CD4-positive, alpha-beta memory T cell (primary cell): ENCODE measurements at regions not wholly inside any gene's neighbourhood (a gene's known extent, or its start where the extent isn't known, plus 50 kb on each side); places are given as distances from the start of the nearest gene placed in this dataset.
"Not testable (repeated sequence)": the region's sequence is repeated elsewhere in the genome, so short reads cannot be mapped to it uniquely, and the experiment has no call there.

Experiments used
- CTCF ChIA-PET: fragments of 350-600 bp; sonication (Branson Sonifier 250); formaldehyde crosslinking; loops from one replicate; lab custom pipeline; 2021; ENCODE audit warnings: inconsistent platforms; ENCODE audit not compliant: partially characterized antibody; lab: Charles Lee
- POLR2A ChIA-PET: fragments of 350-600 bp; sonication (Branson Sonifier 250); formaldehyde crosslinking; loops from one replicate; lab custom pipeline; 2021; ENCODE audit not compliant: partially characterized antibody; lab: Charles Lee
- DNase-seq, 5 donors: peaks; one replicate each; pipeline versions ENCODE4 v3.0.0 to v3.0.0-alpha.2; 2020 to 2022; ENCODE audit warnings: mixed read lengths in 1 of 5
- H3K27ac ChIP-seq: one replicate; pipeline ENCODE4 v1.7.0; 2013; ENCODE audit warnings: low read depth, low read length
- H3K27me3 ChIP-seq: 2 replicates; pipeline ENCODE4 v1.7.0; 2013; ENCODE audit warnings: mild to moderate bottlenecking, low read length, moderate library complexity; ENCODE audit not compliant: insufficient read depth
- H3K36me3 ChIP-seq: 2 replicates; pipeline ENCODE4 v1.7.0; 2013; ENCODE audit warnings: mild to moderate bottlenecking, low read length, moderate library complexity; ENCODE audit not compliant: insufficient read depth
- H3K4me1 ChIP-seq: 2 replicates; pipeline ENCODE4 v1.7.0; 2013; ENCODE audit warnings: mild to moderate bottlenecking, low read length, moderate library complexity; ENCODE audit not compliant: insufficient read depth
- H3K4me3 ChIP-seq, 2 donors: one replicate each; pipeline ENCODE4 v1.7.0; 2013; ENCODE audit warnings: low read length in 2 of 2, mild to moderate bottlenecking in 1 of 2
- H3K9me3 ChIP-seq, 2 donors: one replicate each; pipeline ENCODE4 v1.7.0; 2013; ENCODE audit warnings: low read length in 2 of 2, control low read depth in 1 of 2; ENCODE audit not compliant: control insufficient read depth in 1 of 2
- H3K27ac Mint-ChIP-seq, 7 donors: one replicate each; pipeline ENCODE4 v1.8.0; 2020 to 2021; ENCODE audit warnings: mixed read lengths in 7 of 7, mild to moderate bottlenecking in 6 of 7, inconsistent platforms in 3 of 7, moderate library complexity in 3 of 7
- H3K27me3 Mint-ChIP-seq, 2 donors: one replicate each; pipeline ENCODE4 v1.8.0; 2020 to 2021; ENCODE audit warnings: mixed read lengths in 2 of 2
- H3K36me3 Mint-ChIP-seq, 2 donors: one replicate each; pipeline ENCODE4 v1.8.0; 2020 to 2021; ENCODE audit warnings: mixed read lengths in 2 of 2, inconsistent platforms in 1 of 2, mild to moderate bottlenecking in 1 of 2
- H3K4me1 Mint-ChIP-seq, 4 donors: one replicate each; pipeline ENCODE4 v1.8.0; 2020 to 2021; ENCODE audit warnings: mixed read lengths in 4 of 4, mild to moderate bottlenecking in 1 of 4
- H3K4me3 Mint-ChIP-seq, 8 donors: one replicate each; pipeline ENCODE4 v1.8.0; 2020 to 2021; ENCODE audit warnings: mixed read lengths in 8 of 8, mild to moderate bottlenecking in 7 of 8, moderate library complexity in 6 of 8, inconsistent platforms in 3 of 8
- H3K9me3 Mint-ChIP-seq, 8 donors: one replicate each; pipeline ENCODE4 v1.8.0; 2020 to 2021; ENCODE audit warnings: mixed read lengths in 8 of 8, mild to moderate bottlenecking in 5 of 8, inconsistent platforms in 3 of 8, moderate library complexity in 1 of 8
- intact Hi-C: fragments of 100-400 bp; cut with micrococcal nuclease; formaldehyde crosslinking; loops from one replicate; pipeline ENCODE4 v1.15.1; 2023

DNA sequence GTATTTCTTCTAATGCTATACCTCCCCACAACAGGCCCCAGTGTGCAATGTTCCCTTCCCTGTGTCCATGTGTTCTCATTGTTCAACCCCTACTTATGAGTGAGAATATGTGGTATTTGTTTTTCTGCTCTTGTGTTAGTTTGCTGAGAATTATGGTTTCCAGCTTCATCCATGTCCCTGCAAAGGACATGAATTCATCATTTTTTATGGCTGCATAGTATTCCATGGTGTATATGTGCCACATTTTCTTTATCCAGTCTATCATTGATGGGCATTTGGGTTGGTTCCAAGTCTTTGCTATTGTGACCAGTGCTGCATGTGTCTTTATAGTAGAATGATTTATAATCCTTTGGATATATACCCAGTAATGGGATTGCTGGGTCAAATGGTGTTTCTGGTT, 95.7 kb upstream of the HEY2 start:
- H3K4me3 Mint-ChIP-seq, H3K27me3 Mint-ChIP-seq, POLR2A ChIA-PET, H3K27ac Mint-ChIP-seq, H3K9me3 ChIP-seq, CTCF ChIA-PET, H3K36me3 Mint-ChIP-seq, H3K27ac ChIP-seq, H3K4me1 Mint-ChIP-seq, H3K27me3 ChIP-seq, H3K4me1 ChIP-seq, DNase-seq, H3K9me3 Mint-ChIP-seq, H3K36me3 ChIP-seq, intact Hi-C loops, H3K4me3 ChIP-seq: not testable (repeated sequence)

DNA sequence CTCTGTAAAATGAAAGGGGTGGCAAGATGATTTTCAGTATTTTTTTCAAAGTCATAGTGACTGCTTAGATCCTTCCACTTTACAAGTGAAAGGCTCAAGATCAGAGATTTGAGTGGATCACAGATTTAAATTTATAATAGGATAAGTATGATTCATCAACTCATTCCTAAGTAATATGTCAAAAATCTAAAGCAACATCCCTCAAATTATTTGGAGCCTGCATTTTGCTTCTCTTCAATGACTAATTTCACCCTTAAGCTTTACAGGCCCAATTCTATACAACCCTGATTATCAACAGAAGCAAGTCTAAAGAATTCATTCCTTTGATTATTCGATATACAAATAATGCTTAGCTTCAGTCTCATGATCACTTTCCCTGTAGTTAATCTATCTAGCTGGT, 93.9 kb upstream of the HEY2 start:
- Histone ChIP-seq H3K36me3 (no peaks in the 10 kb centered on the region), H3K27ac (no peak overlapping the region), H3K4me3 (no peak overlapping the region), H3K4me1 (no peaks in the 10 kb centered on the region), H3K9me3 (no peaks in the 10 kb centered on the region), H3K27me3 (no peaks in the 10 kb centered on the region)
- POLR2A ChIA-PET = no interaction called here
- no peaks in the 10 kb centered on the region for H3K9me3 Mint-ChIP-seq
- CTCF ChIA-PET = interaction anchor here (0.7 kb wide), 1 partner anchor 40 kb away, joined by 3 read pairs; no protein-coding TSS in a partner anchor
- H3K27ac Mint-ChIP-seq = no peak overlapping the region
- H3K36me3 Mint-ChIP-seq = no peaks in the 10 kb centered on the region
- DNase-seq = no peak
- no peak overlapping the region for H3K4me3 Mint-ChIP-seq
- H3K4me1 Mint-ChIP-seq = no peaks in the 10 kb centered on the region
- intact Hi-C loops = no loop called here
- peaks cover 6 to 8% of the 10 kb centered on the region in 2 donors for H3K27me3 Mint-ChIP-seq

DNA sequence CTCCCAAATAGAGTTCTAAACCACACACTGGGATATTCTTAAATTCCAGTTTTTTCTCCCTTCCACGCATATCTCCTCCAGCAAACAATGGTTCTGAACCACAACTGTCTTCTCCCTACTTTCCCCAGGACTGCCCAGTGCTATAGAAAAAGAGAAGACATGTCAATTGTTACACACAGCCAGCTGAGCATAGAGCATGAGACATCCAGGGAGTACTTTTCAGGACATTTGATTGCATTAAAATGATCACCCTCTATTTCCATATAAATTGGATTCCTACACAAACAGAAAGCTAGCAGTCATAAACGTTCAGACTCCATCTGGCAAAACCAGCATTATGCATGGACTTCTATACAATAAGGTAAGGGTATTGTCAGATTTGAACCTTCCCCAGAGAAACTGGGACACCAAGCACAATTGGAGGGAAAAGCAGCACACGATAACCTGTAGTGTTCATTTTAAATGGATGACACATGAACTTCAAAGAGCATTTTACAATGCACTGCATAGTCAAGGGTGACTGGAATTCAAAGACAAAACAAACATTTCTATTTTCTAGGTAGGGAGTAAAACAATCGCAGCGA, 93.1 kb upstream of the HEY2 start:
- H3K27ac Mint-ChIP-seq = no peak overlapping the region

DNA sequence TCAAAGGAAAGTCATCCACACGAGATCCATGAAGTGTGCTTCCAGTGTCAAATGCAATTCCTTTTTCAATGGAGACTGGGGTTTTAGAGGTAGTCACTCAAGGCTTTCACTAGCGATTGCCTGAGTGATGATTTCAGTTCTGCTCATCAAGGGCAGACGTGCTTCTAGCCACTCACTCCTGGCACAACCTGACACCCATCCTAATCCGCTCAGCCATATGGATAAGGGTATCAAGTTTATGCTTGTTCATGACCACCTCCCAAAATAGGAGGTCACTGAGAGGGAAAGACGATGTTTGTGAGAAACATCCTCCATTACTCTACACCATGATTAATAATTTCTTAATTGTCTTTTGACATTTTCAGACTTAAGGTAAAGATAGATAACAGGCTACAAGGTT, 91.3 kb upstream of the HEY2 start:
- ChIA-PET CTCF (no interaction called here), POLR2A (no interaction called here)
- peaks cover 0 to 3% (median under 1%) of the 10 kb centered on the region in 4 donors for H3K4me1 Mint-ChIP-seq
- H3K4me3 ChIP-seq = no peak overlapping the region
- H3K4me1 ChIP-seq = no peaks in the 10 kb centered on the region
- no peak overlapping the region for H3K27ac ChIP-seq
- no peaks in the 10 kb centered on the region for H3K9me3 ChIP-seq
- peaks cover 4 to 9% of the 10 kb centered on the region in 2 donors for H3K27me3 Mint-ChIP-seq
- intact Hi-C loops = no loop called here
- no peaks in the 10 kb centered on the region for H3K9me3 Mint-ChIP-seq
- H3K27me3 ChIP-seq = no peaks in the 10 kb centered on the region
- no peak overlapping the region for H3K27ac Mint-ChIP-seq
- no peak overlapping the region for H3K4me3 Mint-ChIP-seq
- H3K36me3 Mint-ChIP-seq = no peaks in the 10 kb centered on the region
- no peak for DNase-seq
- no peaks in the 10 kb centered on the region for H3K36me3 ChIP-seq

More for the DNA sequence above, 93.1 kb upstream of the HEY2 start:
- Histone ChIP-seq H3K9me3 (no peaks in the 10 kb centered on the region), H3K4me3 (no peak overlapping the region), H3K27ac (no peak overlapping the region), H3K36me3 (no peaks in the 10 kb centered on the region), H3K4me1 (no peaks in the 10 kb centered on the region), H3K27me3 (no peaks in the 10 kb centered on the region)
- DNase-seq = no peak
- no peaks in the 10 kb centered on the region for H3K4me1 Mint-ChIP-seq
- peaks cover 6 to 8% of the 10 kb centered on the region in 2 donors for H3K27me3 Mint-ChIP-seq
- H3K4me3 Mint-ChIP-seq = no peak overlapping the region
- ChIA-PET POLR2A (no interaction called here), CTCF (no interaction called here)
- intact Hi-C loops = no loop called here
- H3K9me3 Mint-ChIP-seq = no peaks in the 10 kb centered on the region
- no peaks in the 10 kb centered on the region for H3K36me3 Mint-ChIP-seq

DNA sequence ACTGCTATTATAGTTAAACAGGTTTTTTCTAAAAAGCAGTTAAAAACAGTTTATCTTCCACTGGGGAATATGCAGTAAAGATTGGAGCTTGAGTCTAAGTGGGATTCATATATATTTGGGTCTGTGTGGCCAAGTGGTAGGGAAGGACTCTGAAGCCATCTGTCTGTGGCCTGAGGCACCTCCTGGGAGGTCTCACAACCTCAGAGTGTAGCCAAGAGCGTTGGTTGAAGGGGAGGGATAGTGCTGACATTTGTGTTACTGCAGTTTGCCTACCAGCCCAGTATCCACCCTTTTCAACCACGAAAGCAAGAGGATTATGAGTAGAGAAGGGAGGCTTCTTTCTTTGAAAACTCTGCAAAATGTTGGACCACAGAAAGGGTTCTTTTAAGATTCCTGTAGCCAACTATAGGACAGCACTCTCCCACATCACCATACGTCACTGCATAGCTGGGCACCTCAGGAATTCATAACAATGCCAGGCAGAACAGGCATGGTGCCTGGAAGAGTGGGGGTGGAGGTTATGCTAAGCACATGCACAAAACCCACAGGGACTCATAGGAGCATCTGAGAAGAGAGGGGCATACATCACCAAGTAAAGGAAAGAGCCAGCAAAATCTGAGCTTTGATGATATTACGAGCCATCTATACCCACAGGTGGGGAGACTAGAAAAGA, 90.5 kb upstream of the HEY2 start:
- no peaks in the 10 kb centered on the region for H3K36me3 Mint-ChIP-seq
- Histone ChIP-seq H3K27me3 (no peaks in the 10 kb centered on the region), H3K27ac (no peak overlapping the region), H3K36me3 (no peaks in the 10 kb centered on the region), H3K9me3 (no peaks in the 10 kb centered on the region), H3K4me1 (no peaks in the 10 kb centered on the region), H3K4me3 (no peak overlapping the region)
- no peaks in the 10 kb centered on the region for H3K9me3 Mint-ChIP-seq
- ChIA-PET POLR2A (no interaction called here), CTCF (no interaction called here)
- no peak overlapping the region for H3K27ac Mint-ChIP-seq
- DNase-seq = no peak
- intact Hi-C loops = no loop called here
- H3K4me3 Mint-ChIP-seq = no peak overlapping the region
- peaks cover 0 to 3% (median 1%) of the 10 kb centered on the region in 4 donors for H3K4me1 Mint-ChIP-seq
- H3K27me3 Mint-ChIP-seq = peaks cover 4 to 10% of the 10 kb centered on the region in 2 donors

DNA sequence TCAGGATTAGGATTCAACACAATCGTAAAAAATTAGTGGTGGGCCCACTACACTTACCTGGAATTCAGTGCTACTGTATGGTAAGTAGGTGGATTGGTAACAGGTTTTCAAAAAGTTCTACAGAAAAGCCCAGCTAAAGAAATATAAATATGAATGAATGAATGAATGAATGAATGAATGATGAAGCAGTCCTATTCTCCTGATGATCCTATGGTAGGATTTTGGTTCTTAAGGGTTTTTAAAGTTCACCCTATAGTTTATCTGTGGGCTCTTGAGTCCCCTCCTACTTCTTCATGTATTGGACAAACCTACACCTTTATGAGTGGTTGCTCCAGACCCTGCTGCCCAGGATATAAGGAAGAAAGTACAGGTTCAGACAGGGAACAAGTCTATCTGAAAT, 89.5 kb upstream of the HEY2 start:
- Mint-ChIP-seq H3K9me3 (no peaks in the 10 kb centered on the region), H3K4me3 (no peak overlapping the region), H3K27me3 (peaks cover 6 to 12% of the 10 kb centered on the region in 2 donors), H3K27ac (no peak overlapping the region), H3K36me3 (no peaks in the 10 kb centered on the region), H3K4me1 (peaks cover 0 to 3% (median 1%) of the 10 kb centered on the region in 4 donors)
- Histone ChIP-seq H3K27me3 (no peaks in the 10 kb centered on the region), H3K9me3 (no peaks in the 10 kb centered on the region), H3K4me3 (no peak overlapping the region), H3K27ac (no peak overlapping the region), H3K36me3 (no peaks in the 10 kb centered on the region), H3K4me1 (no peaks in the 10 kb centered on the region)
- ChIA-PET POLR2A (no interaction called here), CTCF (no interaction called here)
- intact Hi-C loops = no loop called here
- no peak for DNase-seq

DNA sequence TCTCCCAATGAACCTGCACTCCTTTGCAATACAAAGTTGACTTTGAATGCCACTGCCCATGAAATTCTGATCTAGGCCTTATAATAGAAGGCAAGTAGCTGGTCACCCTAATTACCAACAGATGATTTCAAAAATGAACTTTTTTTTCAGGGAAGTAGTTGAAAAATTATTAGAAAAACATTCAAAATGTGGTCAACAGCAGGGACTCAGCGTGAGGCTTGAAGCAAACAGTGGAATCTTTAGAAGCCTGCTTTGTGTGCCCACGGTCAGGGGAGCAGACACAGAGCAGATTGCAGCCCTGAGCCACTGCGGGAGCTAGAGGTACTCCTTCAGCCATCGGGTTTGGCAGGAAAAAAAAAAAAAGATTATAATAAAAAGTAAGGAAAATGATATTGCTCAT, 87.1 kb upstream of the HEY2 start:
- DNase-seq = no peak
- Histone ChIP-seq H3K4me1 (no peaks in the 10 kb centered on the region), H3K9me3 (no peaks in the 10 kb centered on the region), H3K27me3 (no peaks in the 10 kb centered on the region), H3K36me3 (no peaks in the 10 kb centered on the region), H3K4me3 (no peak overlapping the region), H3K27ac (no peak overlapping the region)
- Mint-ChIP-seq H3K4me1 (peaks cover 0 to 3% (median 1%) of the 10 kb centered on the region in 4 donors), H3K27me3 (peaks cover 5 to 13% of the 10 kb centered on the region in 2 donors), H3K9me3 (no peaks in the 10 kb centered on the region), H3K4me3 (no peak overlapping the region), H3K27ac (no peak overlapping the region), H3K36me3 (no peaks in the 10 kb centered on the region)
- CTCF ChIA-PET = no interaction called here
- POLR2A ChIA-PET = no interaction called here
- intact Hi-C loops = no loop called here
